Pons (tissue), 1 donor: ENCODE measurements at regions not wholly inside any gene's neighbourhood (a gene's known extent, or its start where the extent isn't known, plus 50 kb on each side); places are given as distances from the start of the nearest gene placed in this dataset.

Experiments used
- DNase-seq: peaks from one replicate; pipeline ENCODE4 v3.0.0-alpha.2; 2016; ENCODE audit warnings: low spot score

GRCh38 chr6:153873541-153873940, 165.5 kb upstream of the OPRM1 start:
- DNase-seq: no peak

- no peak for DNase-seq
These were observed 166.1 kb upstream of the OPRM1 start for GRCh38 chr6:153872946-153873345.

- DNase-seq: no peak
These were observed 176.1 kb upstream of the OPRM1 start for GRCh38 chr6:153862927-153863326.

GRCh38 chr6:153862139-153862538, 176.9 kb upstream of the OPRM1 start:
- no peak for DNase-seq

GRCh38 chr6:153858529-153858928, 180.5 kb upstream of the OPRM1 start:
- no peak for DNase-seq

- DNase-seq: no peak
These were observed 182.1 kb upstream of the OPRM1 start for GRCh38 chr6:153856929-153857376.

GRCh38 chr6:153852481-153852880, 186.6 kb upstream of the OPRM1 start:
- DNase-seq: no peak

GRCh38 chr6:153852034-153852433, 187.0 kb upstream of the OPRM1 start:
- DNase-seq: no peak

- no peak for DNase-seq
These were observed 189.8 kb upstream of the OPRM1 start for GRCh38 chr6:153849072-153849779.

- no peak for DNase-seq
These were observed 195.6 kb upstream of the OPRM1 start for GRCh38 chr6:153843420-153843819.

GRCh38 chr6:153842491-153842890, 196.5 kb upstream of the OPRM1 start:
- no peak for DNase-seq

GRCh38 chr6:153840039-153840850, 198.8 kb upstream of the OPRM1 start:
- DNase-seq: no peak

GRCh38 chr6:153832543-153832942, 206.5 kb upstream of the OPRM1 start:
- DNase-seq: no peak

GRCh38 chr6:153831350-153832078, 207.5 kb upstream of the OPRM1 start:
- no peak for DNase-seq

GRCh38 chr6:153817173-153817572, 221.9 kb upstream of the OPRM1 start:
- DNase-seq: no peak

GRCh38 chr6:153816366-153816765, 222.7 kb upstream of the OPRM1 start:
- DNase-seq: no peak

- no peak for DNase-seq
These were observed 224.9 kb upstream of the OPRM1 start for GRCh38 chr6:153814136-153814535.

GRCh38 chr6:153804755-153805330, 234.2 kb upstream of the OPRM1 start:
- DNase-seq: no peak

GRCh38 chr6:153801917-153802316, 237.1 kb upstream of the OPRM1 start:
- no peak for DNase-seq

- DNase-seq: no peak
These were observed 238.4 kb upstream of the OPRM1 start for GRCh38 chr6:153800580-153801188.

GRCh38 chr6:153790876-153791473, 248.1 kb upstream of the OPRM1 start:
- no peak for DNase-seq

- DNase-seq: no peak
These were observed 249.0 kb upstream of the OPRM1 start for GRCh38 chr6:153790048-153790447.
